ENCODE measurements at regions not wholly inside any gene's neighbourhood (a gene's known extent, or its start where the extent isn't known, plus 50 kb on each side); places are given as distances from the start of the nearest gene placed in this dataset.

DNA sequence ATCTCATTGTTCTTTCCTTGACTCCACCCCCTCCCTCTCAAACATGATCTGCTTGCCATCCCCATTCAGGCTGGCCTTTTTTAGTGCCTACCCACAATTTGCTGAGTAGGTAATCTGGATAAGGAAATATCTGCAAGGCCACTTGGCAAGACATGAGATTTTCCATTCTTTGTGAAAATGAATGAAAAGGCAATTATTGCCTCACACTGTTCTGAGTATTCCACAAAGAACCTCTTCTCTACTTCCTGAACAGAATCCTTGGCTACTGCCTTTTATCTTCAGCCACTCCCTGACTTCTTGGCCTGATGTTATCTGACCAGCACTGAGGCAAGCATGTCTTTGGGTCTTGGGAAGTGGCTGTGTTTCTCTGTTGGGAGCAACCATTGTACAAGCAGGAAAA lies 263.2 kb upstream of the ATP2B1 start:
- Histone ChIP-seq H2AFZ (ENCODE audit: low read depth, low read length, severe bottlenecking) (no peak overlapping the region), H3K9ac (ENCODE audit: low read length) (no peak overlapping the region), H3K79me2 (ENCODE audit: insufficient read depth, low read length) (no peaks in the 10 kb centered on the region), H3K9me3 (ENCODE audit: insufficient read depth, low read length) (no peaks in the 10 kb centered on the region), H3F3A (ENCODE audit: insufficient read depth) (no peaks in the 10 kb centered on the region), H3K4me2 (ENCODE audit: low read depth, low read length, poor library complexity, severe bottlenecking) (no peak overlapping the region), H3K36me3 (ENCODE audit: low read length) (no peaks in the 10 kb centered on the region), H4K20me1 (ENCODE audit: low read depth, low read length) (no peaks in the 10 kb centered on the region), H3K4me3 (ENCODE audit: insufficient read depth, low read length, poor library complexity, severe bottlenecking) (no peak overlapping the region), H3K27ac (ENCODE audit: low read depth, low read length) (no peak overlapping the region), H3K27me3 (ENCODE audit: low read length) (no peaks in the 10 kb centered on the region), H3K9me2 (replicated peaks; ENCODE audit: insufficient read depth, low read length) (no peaks in the 10 kb centered on the region)
- no peak for TF ChIP-seq EZH2phosphoT487 (conservative IDR thresholded peaks at IDR 0.05; ENCODE audit: low read length)
- TF ChIP-seq, protein P1, sequence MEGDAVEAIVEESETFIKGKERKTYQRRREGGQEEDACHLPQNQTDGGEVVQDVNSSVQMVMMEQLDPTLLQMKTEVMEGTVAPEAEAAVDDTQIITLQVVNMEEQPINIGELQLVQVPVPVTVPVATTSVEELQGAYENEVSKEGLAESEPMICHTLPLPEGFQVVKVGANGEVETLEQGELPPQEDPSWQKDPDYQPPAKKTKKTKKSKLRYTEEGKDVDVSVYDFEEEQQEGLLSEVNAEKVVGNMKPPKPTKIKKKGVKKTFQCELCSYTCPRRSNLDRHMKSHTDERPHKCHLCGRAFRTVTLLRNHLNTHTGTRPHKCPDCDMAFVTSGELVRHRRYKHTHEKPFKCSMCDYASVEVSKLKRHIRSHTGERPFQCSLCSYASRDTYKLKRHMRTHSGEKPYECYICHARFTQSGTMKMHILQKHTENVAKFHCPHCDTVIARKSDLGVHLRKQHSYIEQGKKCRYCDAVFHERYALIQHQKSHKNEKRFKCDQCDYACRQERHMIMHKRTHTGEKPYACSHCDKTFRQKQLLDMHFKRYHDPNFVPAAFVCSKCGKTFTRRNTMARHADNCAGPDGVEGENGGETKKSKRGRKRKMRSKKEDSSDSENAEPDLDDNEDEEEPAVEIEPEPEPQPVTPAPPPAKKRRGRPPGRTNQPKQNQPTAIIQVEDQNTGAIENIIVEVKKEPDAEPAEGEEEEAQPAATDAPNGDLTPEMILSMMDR (IDR thresholded peaks at IDR 0.05; ENCODE audit: insufficient read depth, low read length, poor library complexity, severe bottlenecking), result no peak

DNA sequence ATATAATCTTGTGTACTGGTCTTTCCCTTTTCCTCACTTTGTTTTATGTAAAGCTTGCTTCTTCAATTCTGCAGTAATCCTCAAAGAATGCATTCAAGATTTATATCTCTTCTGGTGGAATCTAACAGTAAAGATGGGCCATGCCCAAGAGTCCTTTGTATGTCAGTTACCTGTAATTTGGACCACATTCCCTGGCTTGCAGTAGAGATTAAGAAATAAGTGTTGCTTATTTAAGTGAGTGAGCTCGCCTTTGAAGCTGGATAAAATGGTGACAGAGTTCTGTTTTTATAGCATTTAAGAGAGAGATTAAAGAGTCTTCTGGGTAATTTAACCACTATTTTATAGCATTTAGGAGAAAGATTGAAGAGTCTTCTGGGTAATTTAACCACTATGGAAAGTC lies 262.1 kb upstream of the ATP2B1 start:
- TF ChIP-seq EZH2phosphoT487 (conservative IDR thresholded peaks at IDR 0.05; ENCODE audit: low read length), result no peak
- TF ChIP-seq, protein P1 (IDR thresholded peaks at IDR 0.05; ENCODE audit: insufficient read depth, low read length, poor library complexity, severe bottlenecking), result no peak
- H3K79me2 ChIP-seq (ENCODE audit: insufficient read depth, low read length), result no peaks in the 10 kb centered on the region
- H3K27me3 ChIP-seq (ENCODE audit: low read length), result no peaks in the 10 kb centered on the region
- no peak overlapping the region for H3K4me2 ChIP-seq (ENCODE audit: low read depth, low read length, poor library complexity, severe bottlenecking)
- no peak overlapping the region for H2AFZ ChIP-seq (ENCODE audit: low read depth, low read length, severe bottlenecking)
- no peak overlapping the region for H3K27ac ChIP-seq (ENCODE audit: low read depth, low read length)
- no peaks in the 10 kb centered on the region for H4K20me1 ChIP-seq (ENCODE audit: low read depth, low read length)
- H3K9me3 ChIP-seq (ENCODE audit: insufficient read depth, low read length), result no peaks in the 10 kb centered on the region
- no peak overlapping the region for H3K9ac ChIP-seq (ENCODE audit: low read length)
- no peaks in the 10 kb centered on the region for H3K9me2 ChIP-seq (replicated peaks; ENCODE audit: insufficient read depth, low read length)
- no peak overlapping the region for H3K4me3 ChIP-seq (ENCODE audit: insufficient read depth, low read length, poor library complexity, severe bottlenecking)
- H3F3A ChIP-seq (ENCODE audit: insufficient read depth), result no peaks in the 10 kb centered on the region
- no peaks in the 10 kb centered on the region for H3K36me3 ChIP-seq (ENCODE audit: low read length)

DNA sequence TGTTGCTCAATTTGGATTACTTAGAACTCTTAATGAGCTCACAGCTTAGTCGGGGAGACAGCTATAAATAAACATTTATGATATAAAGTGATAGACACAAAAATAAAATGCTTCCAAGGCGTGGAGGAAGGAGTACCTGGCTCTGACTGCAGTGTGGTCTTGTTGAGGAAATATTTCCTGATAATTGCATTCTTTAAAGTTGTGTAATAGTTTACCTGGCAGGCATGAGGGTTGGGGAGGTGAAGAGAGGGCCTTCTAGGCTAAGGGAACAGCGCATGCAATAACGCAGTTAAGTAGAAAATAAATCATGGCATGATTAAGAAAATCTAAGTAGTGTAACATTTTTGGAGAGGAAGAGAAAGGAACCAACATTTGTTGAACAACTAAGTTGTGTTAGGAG lies 260.5 kb upstream of the ATP2B1 start:
- H3K36me3 ChIP-seq (ENCODE audit: low read length), result no peaks in the 10 kb centered on the region
- no peaks in the 10 kb centered on the region for H3K27me3 ChIP-seq (ENCODE audit: low read length)
- TF ChIP-seq, protein P1 (IDR thresholded peaks at IDR 0.05; ENCODE audit: insufficient read depth, low read length, poor library complexity, severe bottlenecking), result no peak
- no peak for TF ChIP-seq EZH2phosphoT487 (conservative IDR thresholded peaks at IDR 0.05; ENCODE audit: low read length)
- no peaks in the 10 kb centered on the region for H3F3A ChIP-seq (ENCODE audit: insufficient read depth)
- no peak overlapping the region for H3K9ac ChIP-seq (ENCODE audit: low read length)
- H3K4me3 ChIP-seq (ENCODE audit: insufficient read depth, low read length, poor library complexity, severe bottlenecking), result no peak overlapping the region
- no peaks in the 10 kb centered on the region for H3K9me3 ChIP-seq (ENCODE audit: insufficient read depth, low read length)
- H2AFZ ChIP-seq (ENCODE audit: low read depth, low read length, severe bottlenecking), result no peak overlapping the region
- no peaks in the 10 kb centered on the region for H3K79me2 ChIP-seq (ENCODE audit: insufficient read depth, low read length)
- H3K9me2 ChIP-seq (replicated peaks; ENCODE audit: insufficient read depth, low read length), result no peaks in the 10 kb centered on the region
- no peak overlapping the region for H3K27ac ChIP-seq (ENCODE audit: low read depth, low read length)
- no peak overlapping the region for H3K4me2 ChIP-seq (ENCODE audit: low read depth, low read length, poor library complexity, severe bottlenecking)
- H4K20me1 ChIP-seq (ENCODE audit: low read depth, low read length), result no peaks in the 10 kb centered on the region
